ENCODE measurements at regions not wholly inside any gene's neighbourhood (a gene's known extent, or its start where the extent isn't known, plus 50 kb on each side); places are given as distances from the start of the nearest gene placed in this dataset.

DNA sequence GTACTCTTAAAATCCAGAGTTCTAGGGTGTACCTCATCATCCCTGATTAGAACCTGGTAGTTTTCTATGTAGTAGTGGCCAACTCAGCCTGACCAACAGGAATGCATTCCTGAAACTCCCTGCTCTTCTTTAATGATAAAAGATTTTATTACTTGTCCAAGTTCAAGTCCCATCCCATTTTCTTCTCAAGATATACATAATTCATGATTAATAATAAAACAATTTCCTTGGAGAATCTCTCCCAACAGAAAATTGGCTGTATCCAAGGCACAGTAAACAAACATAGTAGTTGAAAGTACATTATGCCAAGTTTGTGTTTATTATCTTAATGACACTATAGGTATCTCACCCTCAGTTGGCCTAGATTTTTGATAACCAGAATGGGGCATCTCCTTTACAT lies 714.1 kb upstream of the ADAMTS5 start:
- peaks cover 24% of the 10 kb centered on the region for H3K4me1 ChIP-seq (ENCODE audit: control insufficient read depth, insufficient read depth, low read length, unreplicated experiment)
- H3K4me3 ChIP-seq (ENCODE audit: low read depth, low read length), result no peak overlapping the region
- no peaks in the 10 kb centered on the region for H3K27me3 ChIP-seq (ENCODE audit: insufficient read depth, low read length)
- peak overlapping the region; percentile 95 for H3K27ac ChIP-seq (ENCODE audit: low read depth, low read length)
- peak overlapping the region; percentile 24 for H2AFZ ChIP-seq (ENCODE audit: low read length, unreplicated experiment)
- no peaks in the 10 kb centered on the region for H3K79me2 ChIP-seq (ENCODE audit: control insufficient read depth, insufficient read depth, low read length, unreplicated experiment)
- H3K36me3 ChIP-seq (ENCODE audit: insufficient read depth, low read length), result no peaks in the 10 kb centered on the region

DNA sequence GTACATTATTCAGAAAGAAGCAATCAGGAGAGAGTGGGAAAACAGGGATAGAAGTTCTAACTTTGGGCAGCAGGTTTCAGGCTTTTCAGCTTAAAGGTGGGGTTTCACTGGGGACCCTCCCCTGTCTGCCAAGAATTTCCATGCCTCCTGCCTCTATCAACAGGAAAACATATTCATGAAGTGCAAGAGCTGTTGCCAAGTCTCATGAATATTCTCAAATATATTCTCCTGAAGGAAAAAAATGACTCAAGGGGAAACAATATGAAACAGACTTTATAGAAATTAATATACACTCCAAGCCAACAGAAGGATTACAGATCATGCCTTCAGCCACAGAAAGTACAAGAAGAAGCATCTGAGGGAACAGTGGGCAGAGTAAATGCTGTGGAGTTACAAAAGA lies 713.3 kb upstream of the ADAMTS5 start:
- H3K4me3 ChIP-seq (ENCODE audit: low read depth, low read length), result no peak overlapping the region
- peaks cover 24% of the 10 kb centered on the region for H3K4me1 ChIP-seq (ENCODE audit: control insufficient read depth, insufficient read depth, low read length, unreplicated experiment)
- no peaks in the 10 kb centered on the region for H3K36me3 ChIP-seq (ENCODE audit: insufficient read depth, low read length)
- no peaks in the 10 kb centered on the region for H3K79me2 ChIP-seq (ENCODE audit: control insufficient read depth, insufficient read depth, low read length, unreplicated experiment)
- H3K27ac ChIP-seq (ENCODE audit: low read depth, low read length), result peak overlapping the region; percentile 95
- no peaks in the 10 kb centered on the region for H3K27me3 ChIP-seq (ENCODE audit: insufficient read depth, low read length)
- H2AFZ ChIP-seq (ENCODE audit: low read length, unreplicated experiment), result peak overlapping the region; percentile 24

DNA sequence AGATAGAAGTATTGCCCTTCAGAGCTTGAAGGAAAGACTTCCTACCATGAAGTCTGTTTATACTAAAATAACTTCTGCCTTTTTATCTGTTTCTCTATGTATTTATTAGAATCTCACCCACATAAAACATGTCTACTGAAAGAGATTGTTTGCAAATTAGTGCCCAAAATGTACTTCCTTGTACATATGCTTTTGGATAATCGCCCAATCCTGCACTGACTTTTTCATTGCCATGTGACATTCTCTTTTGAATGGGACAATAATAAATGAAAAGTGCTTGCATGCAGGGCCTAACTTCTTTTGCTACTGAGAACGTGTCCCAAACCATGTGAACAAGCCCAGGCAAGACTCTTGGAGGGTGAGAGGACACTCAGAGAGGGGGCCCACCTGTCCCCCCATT lies 711.6 kb upstream of the ADAMTS5 start:
- Histone ChIP-seq H2AFZ (ENCODE audit: low read length, unreplicated experiment) (no peak overlapping the region), H3K27ac (ENCODE audit: low read depth, low read length) (no peak overlapping the region), H3K4me3 (ENCODE audit: low read depth, low read length) (no peak overlapping the region), H3K4me1 (ENCODE audit: control insufficient read depth, insufficient read depth, low read length, unreplicated experiment) (peaks cover 32% of the 10 kb centered on the region), H3K27me3 (ENCODE audit: insufficient read depth, low read length) (no peaks in the 10 kb centered on the region), H3K79me2 (ENCODE audit: control insufficient read depth, insufficient read depth, low read length, unreplicated experiment) (no peaks in the 10 kb centered on the region), H3K36me3 (ENCODE audit: insufficient read depth, low read length) (no peaks in the 10 kb centered on the region)

DNA sequence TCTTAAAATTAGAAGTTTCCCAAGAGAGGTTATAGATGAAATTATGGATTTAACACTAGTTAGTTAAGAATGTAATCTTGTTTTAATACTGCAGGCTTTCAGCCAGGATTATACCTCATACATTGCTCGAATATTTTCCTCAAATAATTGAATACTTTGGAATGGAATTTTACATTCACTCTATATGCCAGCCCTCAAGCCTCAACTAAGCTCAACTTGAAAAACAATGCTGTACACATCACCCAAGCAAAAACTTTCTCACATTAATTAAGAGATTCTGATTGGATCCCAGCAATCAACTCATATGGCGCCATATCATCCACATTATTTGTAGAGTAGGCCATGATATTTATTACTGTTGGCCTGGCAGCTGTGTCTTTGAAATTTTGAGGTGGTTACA lies 710.7 kb upstream of the ADAMTS5 start:
- Histone ChIP-seq H3K36me3 (ENCODE audit: insufficient read depth, low read length) (no peaks in the 10 kb centered on the region), H3K27me3 (ENCODE audit: insufficient read depth, low read length) (no peaks in the 10 kb centered on the region), H3K4me1 (ENCODE audit: control insufficient read depth, insufficient read depth, low read length, unreplicated experiment) (peaks cover 32% of the 10 kb centered on the region), H2AFZ (ENCODE audit: low read length, unreplicated experiment) (no peak overlapping the region), H3K4me3 (ENCODE audit: low read depth, low read length) (no peak overlapping the region), H3K79me2 (ENCODE audit: control insufficient read depth, insufficient read depth, low read length, unreplicated experiment) (no peaks in the 10 kb centered on the region), H3K27ac (ENCODE audit: low read depth, low read length) (no peak overlapping the region)

DNA sequence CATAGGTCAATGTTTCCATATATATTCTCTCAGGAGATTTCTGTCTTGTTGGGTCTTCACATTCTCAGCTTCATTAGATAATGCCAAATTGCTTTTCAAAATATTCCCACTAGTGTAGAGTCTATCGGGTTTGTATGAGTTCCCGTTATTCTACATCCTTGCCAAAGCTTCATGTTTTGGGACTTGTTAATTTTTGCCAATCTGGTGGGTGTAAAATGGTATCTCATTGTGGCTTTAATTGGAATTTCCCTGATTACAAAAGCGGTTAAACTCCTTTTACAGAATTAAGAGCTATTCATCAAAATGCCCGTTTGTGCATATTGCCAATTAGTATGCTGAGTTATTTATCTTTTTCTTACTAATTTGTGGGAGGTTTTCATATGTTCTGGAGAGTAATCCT lies 708.4 kb upstream of the ADAMTS5 start:
- H3K4me3 ChIP-seq (ENCODE audit: low read depth, low read length), result no peak overlapping the region

DNA sequence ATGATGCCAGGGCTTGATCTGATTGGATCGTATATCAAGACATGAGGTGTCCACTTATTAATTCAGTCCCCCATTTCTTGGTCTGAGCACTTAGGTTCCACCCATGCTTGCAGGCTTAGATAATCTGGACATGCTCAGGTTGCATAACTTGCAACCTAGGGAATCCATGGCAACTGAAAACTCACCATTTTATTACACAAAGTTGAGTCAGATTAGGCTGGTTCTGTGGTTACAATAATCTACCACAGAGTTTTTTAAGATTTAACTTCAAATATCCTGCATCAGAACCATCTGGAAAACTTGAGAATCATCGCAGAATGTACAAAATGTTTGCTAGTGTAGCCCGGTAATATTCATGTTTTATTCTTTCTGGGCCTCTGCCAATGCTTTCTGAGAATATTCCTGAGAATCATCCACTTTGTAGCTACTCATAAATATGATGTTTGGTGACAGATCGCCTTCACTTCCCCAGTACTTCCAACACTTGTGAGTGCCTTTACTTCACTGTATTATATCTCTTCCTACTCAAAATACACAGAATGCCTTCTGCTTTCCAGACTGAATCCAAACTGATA lies 707.2 kb upstream of the ADAMTS5 start:
- Histone ChIP-seq H2AFZ (ENCODE audit: low read length, unreplicated experiment) (peak overlapping the region; percentile 67), H3K4me3 (ENCODE audit: low read depth, low read length) (no peak overlapping the region), H3K79me2 (ENCODE audit: control insufficient read depth, insufficient read depth, low read length, unreplicated experiment) (no peaks in the 10 kb centered on the region), H3K36me3 (ENCODE audit: insufficient read depth, low read length) (no peaks in the 10 kb centered on the region), H3K27me3 (ENCODE audit: insufficient read depth, low read length) (no peaks in the 10 kb centered on the region), H3K4me1 (ENCODE audit: control insufficient read depth, insufficient read depth, low read length, unreplicated experiment) (peaks cover 11% of the 10 kb centered on the region), H3K27ac (ENCODE audit: low read depth, low read length) (peak overlapping the region; percentile 78)

More for the DNA sequence above, 708.4 kb upstream of the ADAMTS5 start:
- H3K27ac ChIP-seq (ENCODE audit: low read depth, low read length), result no peak overlapping the region
- peak overlapping the region; percentile 34 for H2AFZ ChIP-seq (ENCODE audit: low read length, unreplicated experiment)
- no peaks in the 10 kb centered on the region for H3K27me3 ChIP-seq (ENCODE audit: insufficient read depth, low read length)
- no peaks in the 10 kb centered on the region for H3K79me2 ChIP-seq (ENCODE audit: control insufficient read depth, insufficient read depth, low read length, unreplicated experiment)
- no peaks in the 10 kb centered on the region for H3K36me3 ChIP-seq (ENCODE audit: insufficient read depth, low read length)
- H3K4me1 ChIP-seq (ENCODE audit: control insufficient read depth, insufficient read depth, low read length, unreplicated experiment), result peaks cover 13% of the 10 kb centered on the region

DNA sequence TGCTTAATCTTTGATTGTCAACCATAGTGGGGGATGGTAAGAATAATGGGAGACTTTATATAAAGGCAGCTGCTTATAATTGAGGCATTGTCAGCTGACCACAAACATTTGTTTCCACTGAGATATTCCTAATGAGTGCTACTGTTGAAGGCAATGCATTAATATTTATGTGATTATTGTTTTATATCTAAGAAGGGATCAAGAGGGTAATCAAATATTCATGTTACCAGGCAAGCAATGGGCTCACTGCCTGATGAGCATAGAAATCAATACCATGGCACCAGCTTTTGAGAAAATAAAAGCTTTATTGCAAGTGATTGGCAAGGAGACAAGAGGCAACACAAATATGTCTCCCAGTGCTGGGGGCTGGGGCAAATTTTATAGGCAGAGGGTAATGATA lies 706.7 kb upstream of the ADAMTS5 start:
- peak overlapping the region; percentile 48 for H3K27ac ChIP-seq (ENCODE audit: low read depth, low read length)
- no peaks in the 10 kb centered on the region for H3K36me3 ChIP-seq (ENCODE audit: insufficient read depth, low read length)
- H3K4me3 ChIP-seq (ENCODE audit: low read depth, low read length), result no peak overlapping the region
- H3K79me2 ChIP-seq (ENCODE audit: control insufficient read depth, insufficient read depth, low read length, unreplicated experiment), result no peaks in the 10 kb centered on the region
- no peak overlapping the region for H2AFZ ChIP-seq (ENCODE audit: low read length, unreplicated experiment)
- H3K4me1 ChIP-seq (ENCODE audit: control insufficient read depth, insufficient read depth, low read length, unreplicated experiment), result peaks cover 11% of the 10 kb centered on the region
- H3K27me3 ChIP-seq (ENCODE audit: insufficient read depth, low read length), result no peaks in the 10 kb centered on the region

DNA sequence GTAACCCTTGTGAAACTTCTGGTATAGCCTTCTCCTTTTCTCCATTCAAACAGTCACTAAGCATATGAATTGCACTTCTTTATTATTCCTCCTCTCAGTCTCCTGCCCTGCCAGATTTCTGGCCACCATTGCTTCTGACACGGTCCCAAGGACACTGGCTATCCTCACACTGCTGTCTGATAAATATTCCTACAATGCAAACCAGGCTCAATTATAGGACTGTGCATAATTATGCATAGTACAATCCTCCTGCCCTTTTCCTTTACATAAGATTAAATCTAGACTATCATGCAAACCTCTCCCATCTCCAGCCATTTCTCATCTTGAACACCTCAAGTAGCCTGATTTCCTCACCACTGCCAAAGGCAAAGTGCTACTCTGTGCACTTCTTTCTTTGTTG lies 704.3 kb upstream of the ADAMTS5 start:
- H3K4me1 ChIP-seq (ENCODE audit: control insufficient read depth, insufficient read depth, low read length, unreplicated experiment), result peaks cover 11% of the 10 kb centered on the region
- no peak overlapping the region for H3K4me3 ChIP-seq (ENCODE audit: low read depth, low read length)
- no peak overlapping the region for H3K27ac ChIP-seq (ENCODE audit: low read depth, low read length)
- H2AFZ ChIP-seq (ENCODE audit: low read length, unreplicated experiment), result no peak overlapping the region
- H3K79me2 ChIP-seq (ENCODE audit: control insufficient read depth, insufficient read depth, low read length, unreplicated experiment), result no peaks in the 10 kb centered on the region
- H3K36me3 ChIP-seq (ENCODE audit: insufficient read depth, low read length), result no peaks in the 10 kb centered on the region
- H3K27me3 ChIP-seq (ENCODE audit: insufficient read depth, low read length), result no peaks in the 10 kb centered on the region

DNA sequence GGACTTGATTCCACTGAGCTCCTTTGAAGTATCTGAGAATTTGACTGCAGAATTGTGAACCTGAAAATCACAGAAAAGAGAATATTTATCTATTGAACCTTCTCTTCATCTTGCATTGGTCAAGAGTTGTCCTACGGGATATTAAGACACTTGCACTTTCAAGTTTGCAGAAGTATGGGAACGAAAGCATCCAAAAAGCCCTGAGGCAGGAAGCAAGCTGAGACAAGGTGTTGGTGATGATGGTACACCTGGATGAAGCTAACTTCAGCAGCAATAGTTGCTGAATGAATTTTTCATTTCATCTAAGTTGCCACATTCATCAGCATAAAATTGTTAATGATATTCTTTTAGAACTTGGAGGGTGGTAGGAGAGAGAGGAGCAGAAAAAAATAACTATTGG lies 686.6 kb upstream of the ADAMTS5 start:
- H3K4me3 ChIP-seq (ENCODE audit: low read depth, low read length), result no peak overlapping the region
- no peaks in the 10 kb centered on the region for H3K27me3 ChIP-seq (ENCODE audit: insufficient read depth, low read length)
- H3K79me2 ChIP-seq (ENCODE audit: control insufficient read depth, insufficient read depth, low read length, unreplicated experiment), result no peaks in the 10 kb centered on the region
- peaks cover 16% of the 10 kb centered on the region for H3K4me1 ChIP-seq (ENCODE audit: control insufficient read depth, insufficient read depth, low read length, unreplicated experiment)
- H3K36me3 ChIP-seq (ENCODE audit: insufficient read depth, low read length), result no peaks in the 10 kb centered on the region
- H2AFZ ChIP-seq (ENCODE audit: low read length, unreplicated experiment), result no peak overlapping the region
- H3K27ac ChIP-seq (ENCODE audit: low read depth, low read length), result no peak overlapping the region

DNA sequence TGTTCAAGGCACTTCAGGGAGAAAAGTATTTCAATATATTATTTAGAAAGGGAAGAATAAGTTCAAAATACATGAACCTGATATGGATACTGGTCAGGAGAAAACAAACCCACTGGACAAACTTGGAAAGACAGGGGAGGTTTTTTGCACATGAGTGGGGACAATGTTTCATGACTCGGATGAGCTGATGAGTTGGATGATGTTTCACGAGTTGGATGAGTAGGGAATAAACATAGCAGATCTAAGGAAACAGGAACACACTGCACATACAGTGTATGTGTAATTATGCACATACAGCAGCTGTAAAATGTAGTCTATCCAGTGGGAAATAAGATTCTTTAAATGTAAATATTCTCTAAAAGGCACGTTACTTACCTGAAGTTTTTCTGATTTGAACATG lies 682.9 kb upstream of the ADAMTS5 start:
- Histone ChIP-seq H3K27ac (ENCODE audit: low read depth, low read length) (peak overlapping the region; percentile 99), H3K36me3 (ENCODE audit: insufficient read depth, low read length) (no peaks in the 10 kb centered on the region), H3K4me3 (ENCODE audit: low read depth, low read length) (no peak overlapping the region), H2AFZ (ENCODE audit: low read length, unreplicated experiment) (no peak overlapping the region), H3K4me1 (ENCODE audit: control insufficient read depth, insufficient read depth, low read length, unreplicated experiment) (peaks cover 51% of the 10 kb centered on the region), H3K27me3 (ENCODE audit: insufficient read depth, low read length) (no peaks in the 10 kb centered on the region), H3K79me2 (ENCODE audit: control insufficient read depth, insufficient read depth, low read length, unreplicated experiment) (no peaks in the 10 kb centered on the region)

DNA sequence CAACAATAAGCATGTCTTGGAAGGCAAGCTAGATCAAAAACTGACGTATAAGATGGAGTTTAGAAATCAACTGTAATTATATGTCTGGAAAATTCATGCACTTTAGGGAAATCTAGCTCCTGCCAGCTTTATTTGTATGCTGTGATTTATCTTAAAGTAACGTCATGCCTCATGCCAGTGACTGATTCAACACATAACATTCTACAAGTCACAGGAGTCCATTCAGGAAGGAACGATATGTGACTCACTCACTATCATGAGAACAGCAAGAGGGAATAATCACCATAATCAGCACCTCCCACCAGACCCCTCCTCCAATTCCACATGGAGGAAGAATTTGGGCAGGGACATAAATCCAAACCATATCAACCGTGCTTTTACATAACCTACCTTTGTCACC lies 682.4 kb upstream of the ADAMTS5 start:
- H3K27me3 ChIP-seq (ENCODE audit: insufficient read depth, low read length), result no peaks in the 10 kb centered on the region
- H3K36me3 ChIP-seq (ENCODE audit: insufficient read depth, low read length), result no peaks in the 10 kb centered on the region
- H3K79me2 ChIP-seq (ENCODE audit: control insufficient read depth, insufficient read depth, low read length, unreplicated experiment), result no peaks in the 10 kb centered on the region
- peaks cover 51% of the 10 kb centered on the region for H3K4me1 ChIP-seq (ENCODE audit: control insufficient read depth, insufficient read depth, low read length, unreplicated experiment)
- peak overlapping the region; percentile 99 for H3K27ac ChIP-seq (ENCODE audit: low read depth, low read length)
- no peak overlapping the region for H2AFZ ChIP-seq (ENCODE audit: low read length, unreplicated experiment)
- H3K4me3 ChIP-seq (ENCODE audit: low read depth, low read length), result peak overlapping the region; percentile 41; the same call in 1 of the 2 replicates
